ENCODE measurements at regions not wholly inside any gene's neighbourhood (a gene's known extent, or its start where the extent isn't known, plus 50 kb on each side); places are given as distances from the start of the nearest gene placed in this dataset.

- TF ChIP-seq CTCF (conservative IDR thresholded peaks at IDR 0.05) (no peak), ZFX (IDR thresholded peaks at IDR 0.05) (no peak)
Measured at GRCh38 chr2:3930246-3930645, 226.9 kb downstream of the DCDC2C start.

Measured in C4-2B (cell line).